ENCODE measurements at regions not wholly inside any gene's neighbourhood (a gene's known extent, or its start where the extent isn't known, plus 50 kb on each side); places are given as distances from the start of the nearest gene placed in this dataset.

- intact Hi-C loops (cut with DNase I): no loop called here
- Histone ChIP-seq H3K4me1 (no peaks in the 10 kb centered on the region), H3K4me3 (no peak overlapping the region), H3K9me3 (no peaks in the 10 kb centered on the region), H3K36me3 (no peaks in the 10 kb centered on the region), H3K27me3 (no peaks in the 10 kb centered on the region), H3K27ac (replicated peaks in 1 of 4) (no peak overlapping the region)
- 51% methylated on average over 3 of the region's 3 CpGs for WGBS
- no peak for DNase-seq (ENCODE audit: extremely low spot score)
- TF ChIP-seq POLR2AphosphoS5 (IDR thresholded peaks at IDR 0.05): no peak
- no peak for TF ChIP-seq POLR2A (IDR thresholded peaks at IDR 0.05; ENCODE audit: low read depth)
- no peak for TF ChIP-seq CTCF (IDR thresholded peaks at IDR 0.05)
- no peak for TF ChIP-seq EP300 (IDR thresholded peaks at IDR 0.05)
Observed at GRCh38 chr2:137775529-137775928, 188.7 kb upstream of the HNMT start.

GRCh38 chr2:137776697-137777096, 187.6 kb upstream of the HNMT start:
- Histone ChIP-seq H3K36me3 (no peaks in the 10 kb centered on the region), H3K9me3 (no peaks in the 10 kb centered on the region), H3K4me3 (no peak overlapping the region), H3K4me1 (no peaks in the 10 kb centered on the region), H3K27me3 (no peaks in the 10 kb centered on the region), H3K27ac (replicated peaks in 1 of 4) (no peak overlapping the region)
- intact Hi-C loops (cut with DNase I): no loop called here
- TF ChIP-seq POLR2A (IDR thresholded peaks at IDR 0.05; ENCODE audit: low read depth): no peak
- no peak for TF ChIP-seq EP300 (IDR thresholded peaks at IDR 0.05)
- no peak for TF ChIP-seq POLR2AphosphoS5 (IDR thresholded peaks at IDR 0.05)
- no peak for TF ChIP-seq CTCF (IDR thresholded peaks at IDR 0.05)
- no peak for DNase-seq (ENCODE audit: extremely low spot score)
- 75% methylated on average over 3 of the region's 3 CpGs for WGBS

GRCh38 chr2:137797641-137798040, 166.6 kb upstream of the HNMT start:
- no peak for TF ChIP-seq EP300 (IDR thresholded peaks at IDR 0.05)
- Histone ChIP-seq H3K27ac (replicated peaks in 1 of 4) (no peak overlapping the region), H3K9me3 (peaks cover 0 to 5% (median under 1%) of the 10 kb centered on the region in 4 donors), H3K4me1 (no peaks in the 10 kb centered on the region), H3K27me3 (no peaks in the 10 kb centered on the region), H3K4me3 (no peak overlapping the region), H3K36me3 (no peaks in the 10 kb centered on the region)
- no peak for DNase-seq (ENCODE audit: extremely low spot score)
- intact Hi-C loops (cut with DNase I): no loop called here

GRCh38 chr2:137799600-137799999, 164.7 kb upstream of the HNMT start:
- intact Hi-C loops (cut with DNase I): no loop called here
- no peak for DNase-seq (ENCODE audit: extremely low spot score)
- Histone ChIP-seq H3K27ac (replicated peaks in 1 of 4) (no peak overlapping the region), H3K4me3 (no peak overlapping the region), H3K27me3 (no peaks in the 10 kb centered on the region), H3K4me1 (no peaks in the 10 kb centered on the region), H3K9me3 (peaks cover 0 to 5% (median 2%) of the 10 kb centered on the region in 4 donors), H3K36me3 (no peaks in the 10 kb centered on the region)
- TF ChIP-seq CTCF (IDR thresholded peaks at IDR 0.05): no peak
- no peak for TF ChIP-seq EP300 (IDR thresholded peaks at IDR 0.05)
- TF ChIP-seq POLR2AphosphoS5 (IDR thresholded peaks at IDR 0.05): no peak
- no peak for TF ChIP-seq POLR2A (IDR thresholded peaks at IDR 0.05; ENCODE audit: low read depth)
- 93% methylated on average over 4 of the region's 5 CpGs for WGBS

- intact Hi-C loops (cut with DNase I): no loop called here
- H3K4me1 ChIP-seq: no peaks in the 10 kb centered on the region
- no peak for DNase-seq (ENCODE audit: extremely low spot score)
- TF ChIP-seq POLR2A (IDR thresholded peaks at IDR 0.05; ENCODE audit: low read depth) (no peak), POLR2AphosphoS5 (IDR thresholded peaks at IDR 0.05) (no peak), CTCF (IDR thresholded peaks at IDR 0.05) (no peak), EP300 (IDR thresholded peaks at IDR 0.05) (no peak)
- no peaks in the 10 kb centered on the region for H3K36me3 ChIP-seq
- H3K27ac ChIP-seq (replicated peaks in 1 of 4): no peak overlapping the region
- no peaks in the 10 kb centered on the region for H3K27me3 ChIP-seq
- H3K4me3 ChIP-seq: no peak overlapping the region
- H3K9me3 ChIP-seq: peaks cover 0 to 5% (median 2%) of the 10 kb centered on the region in 4 donors
- WGBS: 78% methylated on average over 2 of the region's 2 CpGs
Observed at GRCh38 chr2:137800386-137800785, 163.9 kb upstream of the HNMT start.
